HG03135 (cell line): ENCODE measurements at regions not wholly inside any gene's neighbourhood (a gene's known extent, or its start where the extent isn't known, plus 50 kb on each side); places are given as distances from the start of the nearest gene placed in this dataset.
"Not testable (repeated sequence)": the region's sequence is repeated elsewhere in the genome, so short reads cannot be mapped to it uniquely, and the experiment has no call there.

ENCODE experiments used
- ATAC-seq: cut with Tn5 transposase; IDR thresholded peaks from one replicate; pipeline ENCODE4 v1.9.1; 2021; ENCODE audit warnings: mild to moderate bottlenecking, moderate library complexity; ENCODE audit not compliant: unreplicated experiment

DNA sequence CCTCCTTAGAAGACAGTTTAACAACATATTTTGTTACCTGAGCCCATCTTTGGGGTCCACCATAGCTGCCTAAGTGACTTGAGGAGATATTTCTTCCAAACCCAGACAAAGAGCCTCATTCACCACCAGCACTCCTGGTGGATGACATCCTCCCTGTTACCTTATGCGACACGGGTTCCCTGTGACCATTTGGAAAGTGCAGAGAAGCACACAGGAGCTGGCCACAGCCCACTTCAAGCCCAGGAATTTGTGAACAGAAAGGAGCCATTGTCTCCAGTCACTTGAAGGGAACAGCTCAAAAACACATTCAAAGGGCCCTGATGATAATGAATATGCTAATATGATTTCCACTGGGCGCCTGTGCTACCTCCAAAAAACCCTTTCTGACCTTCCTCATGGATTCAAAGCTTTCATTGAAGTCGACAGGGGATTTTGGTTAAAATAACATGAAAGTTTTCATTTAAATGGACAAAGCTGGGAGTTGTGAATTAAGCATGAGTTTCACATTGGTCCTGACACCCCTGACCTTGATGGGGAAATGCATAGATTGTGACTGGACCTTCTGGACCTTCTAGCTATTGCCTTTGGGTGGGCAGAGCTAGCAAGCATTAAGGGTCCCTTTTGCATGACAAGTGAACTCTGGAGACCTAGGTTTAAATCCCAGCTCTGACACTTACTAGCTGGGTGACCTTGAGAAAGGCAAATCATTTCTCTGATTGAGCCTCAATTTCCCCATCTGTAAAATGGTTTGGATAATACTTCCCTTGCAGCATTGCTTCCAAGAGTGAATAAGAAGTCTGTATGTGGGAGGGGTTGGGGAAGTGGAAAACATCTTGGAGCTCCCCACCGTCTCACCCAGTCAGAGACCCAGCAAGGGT, 83.3 kb upstream of the SIRPA start:
- ATAC-seq = no peak

- no peak for ATAC-seq
These were observed 84.1 kb upstream of the SIRPA start for GRCh38 chr20:1810926-1811620.

GRCh38 chr20:1810572-1810925, 84.7 kb upstream of the SIRPA start:
- ATAC-seq = no peak

DNA sequence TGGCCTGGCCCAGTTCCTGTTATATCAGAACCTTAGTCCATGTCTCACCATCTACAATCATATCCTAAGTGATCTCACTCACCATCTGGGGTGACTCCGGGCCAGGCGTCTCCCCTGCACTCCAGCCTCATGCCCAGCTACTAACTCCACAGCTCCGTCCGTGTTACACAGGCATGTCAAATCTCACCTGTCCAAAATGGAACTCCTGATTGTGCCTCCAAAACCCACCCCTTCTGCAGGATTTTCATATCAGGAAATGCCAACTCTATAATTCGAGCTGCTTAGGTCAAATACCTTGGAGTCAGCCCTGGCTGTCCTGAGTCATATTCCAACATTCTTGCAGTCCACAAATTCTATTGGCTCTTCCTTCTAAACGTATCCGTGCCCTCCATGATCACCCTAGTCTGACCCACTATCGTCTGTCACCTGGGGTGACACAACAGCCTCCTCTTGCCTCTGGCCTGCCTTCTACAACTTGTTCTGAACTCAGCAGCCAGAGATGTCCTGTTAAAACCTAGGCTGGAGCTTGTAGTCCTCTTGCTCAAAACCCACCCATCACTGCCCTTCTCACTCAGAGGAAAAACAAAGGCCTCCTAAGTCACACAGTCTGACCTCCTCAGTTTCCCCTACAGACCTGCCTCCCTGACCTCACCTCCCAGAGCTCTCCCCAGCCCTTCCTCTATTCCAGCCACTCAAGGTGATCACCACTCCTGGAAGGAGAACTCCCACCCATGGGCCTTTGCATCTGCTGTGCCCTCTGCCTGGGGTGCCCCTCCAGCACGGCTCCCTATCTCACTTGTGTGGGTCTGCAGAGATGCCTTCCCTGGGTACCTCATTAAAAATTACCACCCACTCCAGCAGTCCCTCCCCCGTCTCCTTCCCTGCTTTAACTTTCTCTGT, 85.3 kb upstream of the SIRPA start:
- no peak for ATAC-seq

- no peak for ATAC-seq
These were observed 86.1 kb upstream of the SIRPA start for GRCh38 chr20:1809131-1809572.

DNA sequence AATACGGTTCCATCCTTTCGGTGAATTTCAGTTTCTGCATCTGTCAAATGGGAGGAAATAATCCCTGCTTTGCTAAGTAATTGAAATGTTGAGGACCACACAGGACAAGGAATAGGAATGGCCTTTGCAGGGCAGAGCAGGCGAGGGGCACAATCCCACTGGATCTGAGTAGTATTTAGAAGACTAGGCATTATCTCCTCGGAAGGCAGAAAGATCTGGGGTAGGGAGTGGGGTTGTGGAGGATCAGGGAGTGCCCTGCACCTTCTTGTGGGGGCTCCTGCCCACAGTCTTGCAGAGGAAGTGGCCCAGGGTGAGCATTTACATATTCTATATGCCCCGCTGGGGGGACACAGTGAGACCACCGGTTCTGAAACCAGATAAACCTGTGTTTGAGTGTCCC, 87.1 kb upstream of the SIRPA start:
- no peak for ATAC-seq

DNA sequence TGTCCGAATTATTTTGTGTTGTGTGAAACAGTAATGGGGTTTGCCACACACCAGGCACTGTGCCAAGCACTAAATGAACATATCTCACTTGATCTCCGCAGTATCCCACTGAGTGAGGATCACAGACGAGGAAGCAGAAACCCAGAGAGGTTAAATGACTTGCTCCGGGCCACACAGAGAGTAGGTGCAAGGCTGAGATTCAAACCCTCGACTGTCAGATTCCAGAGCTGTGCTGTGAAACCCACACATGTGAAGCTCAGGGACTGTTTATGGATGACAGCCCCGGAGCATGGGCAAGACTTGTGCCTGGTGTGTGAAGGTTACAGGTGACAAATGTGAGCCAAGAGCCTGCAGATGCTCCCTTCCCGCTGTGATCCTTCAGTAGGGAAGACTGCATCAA, 87.8 kb upstream of the SIRPA start:
- ATAC-seq = no peak

GRCh38 chr20:1806456-1806855, 88.8 kb upstream of the SIRPA start:
- no peak for ATAC-seq

DNA sequence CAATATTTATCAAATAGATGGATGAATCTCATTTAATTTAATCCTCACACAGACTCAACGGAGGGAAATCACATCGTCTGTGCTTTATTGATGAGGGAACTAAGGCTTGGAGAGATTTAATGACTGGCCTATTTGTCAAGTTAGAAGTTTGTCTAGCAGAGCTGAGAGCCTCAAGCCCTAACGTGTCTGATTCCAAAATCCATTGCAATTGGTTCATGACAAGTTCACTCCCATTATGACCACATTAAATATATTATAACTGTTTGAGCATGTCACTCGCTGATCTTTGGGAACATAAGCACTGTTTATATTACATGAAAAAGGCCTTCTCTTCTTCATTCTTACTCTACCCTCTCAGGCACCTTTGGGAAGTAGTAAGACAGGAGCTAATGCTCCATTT, 89.4 kb upstream of the SIRPA start:
- ATAC-seq = no peak

GRCh38 chr20:1805161-1805581, 90.0 kb upstream of the SIRPA start:
- no peak for ATAC-seq

GRCh38 chr20:1804554-1804956, 90.7 kb upstream of the SIRPA start:
- ATAC-seq = no peak

- ATAC-seq = no peak
These were observed 91.2 kb upstream of the SIRPA start for GRCh38 chr20:1803932-1804501.

GRCh38 chr20:1803061-1803931, 91.9 kb upstream of the SIRPA start:
- ATAC-seq = peak; percentile 45

- no peak for ATAC-seq
These were observed 92.7 kb upstream of the SIRPA start for GRCh38 chr20:1802385-1803060.

- ATAC-seq = no peak
These were observed 93.3 kb upstream of the SIRPA start for GRCh38 chr20:1801929-1802306.

- ATAC-seq = no peak
These were observed 93.8 kb upstream of the SIRPA start for GRCh38 chr20:1801225-1801928.

- no peak for ATAC-seq
These were observed 94.4 kb upstream of the SIRPA start for GRCh38 chr20:1800777-1801176.

GRCh38 chr20:1800180-1800579, 95.0 kb upstream of the SIRPA start:
- ATAC-seq = no peak

- ATAC-seq = not testable (repeated sequence)
These were observed 95.5 kb upstream of the SIRPA start for GRCh38 chr20:1799746-1800145.
